Right atrium auricular region (tissue), 2 donors: ENCODE measurements at regions not wholly inside any gene's neighbourhood (a gene's known extent, or its start where the extent isn't known, plus 50 kb on each side); places are given as distances from the start of the nearest gene placed in this dataset.
A peak's percentile ranks its signal among the peaks of the same experiment; 100 is the strongest.
"Not testable (repeated sequence)": the region's sequence is repeated elsewhere in the genome, so short reads cannot be mapped to it uniquely, and the experiment has no call there.

Experiments used
- DNase-seq: peaks from one replicate; pipeline ENCODE4 v3.0.0-alpha.2; 2019; ENCODE audit warnings: low spot score
- H3K27ac ChIP-seq, 2 donors: fragments of 200-600 bp; sonication (generic); 1 replicate in 1 of 2; 2 replicates in 1 of 2; pipeline ENCODE4 v1.5.1; 2016 to 2019
- H3K27me3 ChIP-seq, 2 donors: fragments of 200-600 bp; sonication (generic); one replicate each; pipeline versions ENCODE4 v1.5.1 to v1.6.0; 2017 to 2019
- H3K36me3 ChIP-seq: fragments of 200-600 bp; sonication (generic); one replicate; pipeline ENCODE4 v1.5.1; 2016
- H3K4me1 ChIP-seq, 2 donors: fragments of 200-600 bp; sonication (generic); one replicate each; pipeline versions ENCODE4 v1.5.1 to v1.6.0; 2017 to 2019
- H3K4me3 ChIP-seq, 2 donors: fragments of 200-600 bp; sonication (generic); 1 replicate in 1 of 2; 2 replicates in 1 of 2; pipeline ENCODE4 v1.5.1; 2017 to 2019; ENCODE audit warnings: mild to moderate bottlenecking in 1 of 2, moderate library complexity in 1 of 2
- H3K9me3 ChIP-seq, 2 donors: fragments of 200-600 bp; sonication (generic); one replicate each; pipeline ENCODE4 v1.5.1; 2019
- CTCF ChIP-seq, 2 donors: fragments of 200-600 bp; sonication (generic); IDR thresholded peaks; one replicate each; pipeline ENCODE4 v1.5.1; 2019; ENCODE audit warnings: antibody characterized with exemption in 2 of 2

- Histone ChIP-seq H3K4me3 (no peak overlapping the region), H3K36me3 (no peaks in the 10 kb centered on the region), H3K27me3 (no peaks in the 10 kb centered on the region), H3K27ac (no peak overlapping the region), H3K9me3 (no peaks in the 10 kb centered on the region), H3K4me1 (peaks cover 0 to 20% of the 10 kb centered on the region in 2 donors)
- no peak for TF ChIP-seq CTCF (IDR thresholded peaks at IDR 0.05)
- DNase-seq = no peak
These were observed 68.7 kb upstream of the DCLK2 start for GRCh38 chr4:150009533-150009932.

- H3K9me3 ChIP-seq = no peaks in the 10 kb centered on the region
- H3K4me1 ChIP-seq = peaks cover 0 to 9% of the 10 kb centered on the region in 2 donors
- no peaks in the 10 kb centered on the region for H3K36me3 ChIP-seq
- H3K27me3 ChIP-seq = no peaks in the 10 kb centered on the region
- DNase-seq = no peak
- TF ChIP-seq CTCF (IDR thresholded peaks at IDR 0.05) = peak in 1 of 2 donors; percentile 70
- no peak overlapping the region for H3K27ac ChIP-seq
- no peak overlapping the region for H3K4me3 ChIP-seq
These were observed 67.6 kb upstream of the DCLK2 start for GRCh38 chr4:150010525-150011126.

DNA sequence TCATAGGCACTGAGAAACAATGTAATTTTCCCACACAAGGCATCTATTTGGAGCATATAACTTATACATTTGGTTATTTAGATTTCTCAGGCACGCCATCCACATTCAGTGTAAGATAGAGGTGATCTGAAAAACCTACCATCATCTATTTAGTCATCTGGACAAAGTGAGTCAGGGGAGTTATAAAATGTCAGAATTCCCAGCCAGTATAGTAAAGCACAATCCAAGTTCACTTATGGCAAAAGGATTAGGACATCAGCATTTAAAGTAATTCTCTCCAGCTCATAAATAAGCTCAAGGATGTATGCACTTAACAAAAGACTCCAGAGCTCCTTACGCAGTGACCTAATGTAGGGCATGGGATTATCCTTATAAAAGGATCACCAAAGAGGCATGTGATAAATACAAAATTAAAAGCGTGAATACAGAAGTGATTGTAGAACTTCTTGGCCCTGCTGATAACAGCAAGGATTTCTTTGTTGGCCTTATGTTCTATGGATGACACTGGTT, 65.3 kb upstream of the DCLK2 start:
- no peak for TF ChIP-seq CTCF (IDR thresholded peaks at IDR 0.05)
- Histone ChIP-seq H3K9me3 (no peaks in the 10 kb centered on the region), H3K27me3 (no peaks in the 10 kb centered on the region), H3K4me3 (no peak overlapping the region), H3K36me3 (no peaks in the 10 kb centered on the region), H3K4me1 (no peaks in the 10 kb centered on the region), H3K27ac (no peak overlapping the region)
- DNase-seq = no peak

GRCh38 chr4:150015910-150016309, 62.3 kb upstream of the DCLK2 start:
- not testable (repeated sequence) for DNase-seq

DNA sequence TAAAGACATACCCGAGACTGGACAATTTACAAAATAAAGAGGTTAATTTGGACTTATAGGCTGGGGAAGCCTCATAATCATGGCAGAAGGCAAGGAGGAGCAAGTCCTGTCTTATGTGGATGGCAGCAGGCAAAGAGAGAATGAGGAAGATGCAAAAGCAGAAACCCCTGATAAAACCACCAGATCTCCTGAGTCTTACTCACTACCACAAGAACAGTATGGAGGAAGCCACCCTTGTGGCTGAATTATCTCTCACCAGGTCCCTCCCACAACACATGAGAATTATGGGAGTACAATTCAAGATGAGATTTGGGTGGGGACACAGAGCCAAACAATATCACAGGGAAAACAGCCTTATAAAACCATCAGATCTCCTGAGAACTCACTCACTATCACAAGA, 61.6 kb upstream of the DCLK2 start:
- H3K27me3 ChIP-seq, H3K9me3 ChIP-seq, H3K27ac ChIP-seq, DNase-seq, H3K36me3 ChIP-seq, H3K4me1 ChIP-seq, H3K4me3 ChIP-seq: not testable (repeated sequence)

More at GRCh38 chr4:150015910-150016309, 62.3 kb upstream of the DCLK2 start:
- not testable (repeated sequence) for H3K4me3 ChIP-seq, H3K9me3 ChIP-seq, H3K4me1 ChIP-seq, H3K27ac ChIP-seq, H3K27me3 ChIP-seq, H3K36me3 ChIP-seq

- TF ChIP-seq CTCF (IDR thresholded peaks at IDR 0.05) = no peak
- Histone ChIP-seq H3K27me3 (no peaks in the 10 kb centered on the region), H3K36me3 (no peaks in the 10 kb centered on the region), H3K4me1 (no peaks in the 10 kb centered on the region), H3K4me3 (no peak overlapping the region), H3K27ac (no peak overlapping the region), H3K9me3 (no peaks in the 10 kb centered on the region)
- DNase-seq = no peak
These were observed 60.0 kb upstream of the DCLK2 start for GRCh38 chr4:150018257-150018656.

DNA sequence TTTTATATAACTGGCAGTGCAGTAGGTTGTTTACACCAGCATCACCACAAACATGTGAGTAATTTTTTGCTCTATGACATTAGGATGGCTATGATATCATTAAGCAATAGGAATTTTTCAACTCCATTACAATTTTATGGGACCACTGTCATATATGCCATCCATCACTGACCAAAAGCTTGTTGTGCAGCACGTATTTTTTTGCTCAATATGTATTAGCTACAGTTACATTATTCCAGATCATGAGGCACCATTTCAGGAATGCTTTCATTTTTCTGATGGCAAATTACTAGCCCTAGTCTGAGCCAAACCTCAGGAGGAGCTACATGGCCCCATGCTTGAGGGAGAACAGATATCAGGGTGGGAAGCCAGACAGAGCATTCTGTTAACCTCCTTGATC, 56.8 kb upstream of the DCLK2 start:
- Histone ChIP-seq H3K4me3 (no peak overlapping the region), H3K27me3 (no peaks in the 10 kb centered on the region), H3K9me3 (no peaks in the 10 kb centered on the region), H3K27ac (no peak overlapping the region), H3K4me1 (no peaks in the 10 kb centered on the region), H3K36me3 (no peaks in the 10 kb centered on the region)
- TF ChIP-seq CTCF (IDR thresholded peaks at IDR 0.05) = no peak
- no peak for DNase-seq
